ENCODE measurements at regions not wholly inside any gene's neighbourhood (a gene's known extent, or its start where the extent isn't known, plus 50 kb on each side); places are given as distances from the start of the nearest gene placed in this dataset.
"Not testable (repeated sequence)": the region's sequence is repeated elsewhere in the genome, so short reads cannot be mapped to it uniquely, and the experiment has no call there.

GRCh38 chr11:97770570-97770969, 1250.2 kb upstream of the CNTN5 start:
- no peak overlapping the region for H3K4me3 ChIP-seq (ENCODE audit: low read depth, low read length)
- DNase-seq (ENCODE audit: low read depth) = no peak
- TF ChIP-seq, protein P1, sequence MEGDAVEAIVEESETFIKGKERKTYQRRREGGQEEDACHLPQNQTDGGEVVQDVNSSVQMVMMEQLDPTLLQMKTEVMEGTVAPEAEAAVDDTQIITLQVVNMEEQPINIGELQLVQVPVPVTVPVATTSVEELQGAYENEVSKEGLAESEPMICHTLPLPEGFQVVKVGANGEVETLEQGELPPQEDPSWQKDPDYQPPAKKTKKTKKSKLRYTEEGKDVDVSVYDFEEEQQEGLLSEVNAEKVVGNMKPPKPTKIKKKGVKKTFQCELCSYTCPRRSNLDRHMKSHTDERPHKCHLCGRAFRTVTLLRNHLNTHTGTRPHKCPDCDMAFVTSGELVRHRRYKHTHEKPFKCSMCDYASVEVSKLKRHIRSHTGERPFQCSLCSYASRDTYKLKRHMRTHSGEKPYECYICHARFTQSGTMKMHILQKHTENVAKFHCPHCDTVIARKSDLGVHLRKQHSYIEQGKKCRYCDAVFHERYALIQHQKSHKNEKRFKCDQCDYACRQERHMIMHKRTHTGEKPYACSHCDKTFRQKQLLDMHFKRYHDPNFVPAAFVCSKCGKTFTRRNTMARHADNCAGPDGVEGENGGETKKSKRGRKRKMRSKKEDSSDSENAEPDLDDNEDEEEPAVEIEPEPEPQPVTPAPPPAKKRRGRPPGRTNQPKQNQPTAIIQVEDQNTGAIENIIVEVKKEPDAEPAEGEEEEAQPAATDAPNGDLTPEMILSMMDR (IDR thresholded peaks at IDR 0.05; ENCODE audit: control insufficient read depth, extremely low read depth, insufficient read depth) = no peak

GRCh38 chr11:97772705-97773104, 1248.0 kb upstream of the CNTN5 start:
- TF ChIP-seq, protein P1 (IDR thresholded peaks at IDR 0.05; ENCODE audit: control insufficient read depth, extremely low read depth, insufficient read depth) = no peak
- H3K4me3 ChIP-seq (ENCODE audit: low read depth, low read length) = no peak overlapping the region
- no peak for DNase-seq (ENCODE audit: low read depth)

GRCh38 chr11:97784388-97784787, 1236.4 kb upstream of the CNTN5 start:
- DNase-seq (ENCODE audit: low read depth) = not testable (repeated sequence)

DNA sequence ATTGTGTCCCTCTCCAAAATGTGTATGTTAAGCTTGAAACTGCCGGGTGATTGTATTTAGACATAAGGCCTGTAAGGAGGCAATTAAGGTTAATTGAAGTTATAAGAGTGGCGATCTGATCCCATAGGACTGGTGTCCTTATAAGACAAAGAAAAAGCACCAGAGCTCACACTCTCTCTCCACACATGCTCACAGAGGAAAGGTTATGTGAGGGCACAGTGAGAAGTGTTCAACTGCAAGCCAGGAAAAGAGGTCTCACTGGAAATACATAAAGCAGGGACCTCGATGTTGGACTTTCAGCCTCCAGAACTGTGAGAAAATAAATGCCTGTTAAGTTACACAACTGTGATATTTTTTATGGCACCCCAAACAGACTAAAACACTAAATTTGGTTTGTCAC, 1233.8 kb upstream of the CNTN5 start:
- no peak overlapping the region for H3K4me3 ChIP-seq (ENCODE audit: low read depth, low read length)
- DNase-seq (ENCODE audit: low read depth) = no peak
- TF ChIP-seq, protein P1 (IDR thresholded peaks at IDR 0.05; ENCODE audit: control insufficient read depth, extremely low read depth, insufficient read depth) = no peak

More at GRCh38 chr11:97784388-97784787, 1236.4 kb upstream of the CNTN5 start:
- H3K4me3 ChIP-seq (ENCODE audit: low read depth, low read length) = not testable (repeated sequence)

GRCh38 chr11:97794876-97795275, 1225.9 kb upstream of the CNTN5 start:
- no peak overlapping the region for H3K4me3 ChIP-seq (ENCODE audit: low read depth, low read length)
- DNase-seq (ENCODE audit: low read depth) = no peak
- TF ChIP-seq, protein P1 (IDR thresholded peaks at IDR 0.05; ENCODE audit: control insufficient read depth, extremely low read depth, insufficient read depth) = no peak

DNA sequence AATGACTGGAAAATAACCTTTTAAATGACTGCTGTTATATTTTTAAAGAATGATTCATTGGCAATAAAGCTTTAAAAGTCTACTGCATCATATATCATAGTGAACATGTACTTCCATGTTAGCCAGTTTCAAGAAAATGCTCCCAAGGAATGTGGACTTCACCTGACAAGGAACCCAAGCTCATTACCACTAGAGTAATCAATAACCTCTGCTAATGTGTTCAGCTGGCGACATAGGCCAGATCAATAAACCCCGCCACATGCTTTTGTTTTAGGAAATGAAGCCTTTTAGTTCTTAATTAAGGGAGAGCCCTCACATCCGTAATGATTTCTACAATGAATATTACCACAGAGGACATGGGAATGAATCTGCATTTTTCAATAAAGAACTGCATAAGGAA, 1219.9 kb upstream of the CNTN5 start:
- TF ChIP-seq, protein P1 (IDR thresholded peaks at IDR 0.05; ENCODE audit: control insufficient read depth, extremely low read depth, insufficient read depth) = no peak
- no peak for DNase-seq (ENCODE audit: low read depth)

DNA sequence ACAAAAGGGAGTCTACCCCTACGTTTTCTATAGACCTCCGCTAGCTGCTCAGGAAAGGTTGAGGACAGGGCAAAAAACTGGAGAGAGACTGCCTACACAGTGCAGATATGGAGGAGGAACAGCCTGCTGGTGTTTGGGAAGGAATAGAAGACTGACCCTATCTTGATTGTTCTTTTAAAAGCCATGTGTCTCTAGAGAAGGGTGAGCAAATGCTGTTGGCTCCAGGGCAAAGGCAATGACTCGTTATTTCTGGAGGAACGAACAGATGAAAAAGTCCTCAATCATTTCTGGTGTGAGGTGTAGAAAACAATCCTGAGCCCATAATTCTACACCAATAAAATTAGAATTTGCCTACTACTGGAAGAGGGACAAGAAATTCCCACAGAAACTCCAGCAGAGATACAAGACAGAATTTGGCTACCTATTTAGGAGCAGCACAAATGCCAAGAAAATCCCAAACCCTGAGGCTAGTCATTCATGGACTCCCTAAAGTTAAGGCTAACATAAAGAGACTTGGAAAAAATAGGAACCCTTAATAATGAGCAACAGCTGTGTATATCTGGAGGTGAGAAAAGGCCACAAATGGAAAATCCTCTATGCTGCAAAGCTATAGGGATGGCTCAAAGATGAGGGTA, 1206.3 kb upstream of the CNTN5 start:
- TF ChIP-seq, protein P1 (IDR thresholded peaks at IDR 0.05; ENCODE audit: control insufficient read depth, extremely low read depth, insufficient read depth) = no peak
- H3K4me3 ChIP-seq (ENCODE audit: low read depth, low read length) = no peak overlapping the region
- DNase-seq (ENCODE audit: low read depth) = no peak

More for the DNA sequence above, 1219.9 kb upstream of the CNTN5 start:
- no peak overlapping the region for H3K4me3 ChIP-seq (ENCODE audit: low read depth, low read length)
